IMR-90 (cell line): ENCODE measurements at regions not wholly inside any gene's neighbourhood (a gene's known extent, or its start where the extent isn't known, plus 50 kb on each side); places are given as distances from the start of the nearest gene placed in this dataset.

Experiments used
- ATAC-seq: fragments of 200-7000 bp; cut with Tn5 transposase; 2 replicates; pipeline ENCODE4 v1.9.1; 2020; ENCODE audit warnings: low read depth, mild to moderate bottlenecking, moderate library complexity
- BruUV-seq: library from RNA; stranded (reverse); fragments of 400-500 nt; replicated peaks from 2 replicates; lab custom pipeline; 2021; lab: Mats Ljungman, UMichigan
- CTCF ChIA-PET: fragments of 300-600 bp; formaldehyde crosslinking; extraction: SDS; loops from one replicate; lab custom pipeline; 2021; ENCODE audit warnings: antibody characterized with exemption; lab: Yijun Ruan, JAX
- POLR2A ChIA-PET: fragments of 300-600 bp; sonication (Branson Sonifier 250); formaldehyde crosslinking; loops from one replicate; lab custom pipeline; 2022; ENCODE audit warnings: antibody characterized with exemption; ENCODE audit not compliant: unreplicated experiment; lab: Charles Lee
- DNase-seq: peaks from one replicate; pipeline ENCODE4 v3.0.0; 2013
- H2AFZ ChIP-seq: replicated peaks from 2 replicates; pipeline ENCODE3; 2013; ENCODE audit warnings: low read length, mild to moderate bottlenecking; ENCODE audit not compliant: poor library complexity
- H2AK5ac ChIP-seq: 2 replicates; pipeline ENCODE4 v1.6.1; 2013; ENCODE audit warnings: low read depth, low read length, inconsistent platforms
- H2AK9ac ChIP-seq: replicated peaks from 2 replicates; pipeline ENCODE3; 2013; ENCODE audit warnings: mild to moderate bottlenecking, low read depth, low read length, moderate library complexity; ENCODE audit not compliant: poor library complexity
- H2BK120ac ChIP-seq: 2 replicates; pipeline ENCODE4 v1.6.1; 2013; ENCODE audit warnings: low read depth, low read length, inconsistent platforms
- H2BK15ac ChIP-seq: 3 replicates; pipeline ENCODE4 v1.6.1; 2013; ENCODE audit warnings: low read depth, low read length, inconsistent platforms
- H2BK20ac ChIP-seq: 2 replicates; pipeline ENCODE4 v1.6.1; 2013; ENCODE audit warnings: low read depth, mild to moderate bottlenecking, inconsistent platforms, low read length, moderate library complexity
- H2BK5ac ChIP-seq: 2 replicates; pipeline ENCODE4 v1.6.1; 2013; ENCODE audit warnings: mild to moderate bottlenecking, low read depth, low read length, inconsistent platforms; ENCODE audit not compliant: poor library complexity, severe bottlenecking
- H3K14ac ChIP-seq: replicated peaks from 2 replicates; pipeline ENCODE4 v1.6.1; 2013; ENCODE audit warnings: low read depth, low read length, inconsistent platforms
- H3K18ac ChIP-seq: 2 replicates; pipeline ENCODE4 v1.6.1; 2013; ENCODE audit warnings: low read depth, low read length, control low read depth
- H3K23ac ChIP-seq: 2 replicates; pipeline ENCODE4 v1.6.1; 2013; ENCODE audit warnings: low read depth, low read length, inconsistent platforms
- H3K27ac ChIP-seq: 2 replicates; pipeline ENCODE4 v1.5.1; 2013; ENCODE audit warnings: mild to moderate bottlenecking, control low read depth, low read length; ENCODE audit not compliant: insufficient read depth
- H3K27me3 ChIP-seq: 2 replicates; pipeline ENCODE4 v1.6.1; 2013; ENCODE audit warnings: low read length; ENCODE audit not compliant: control insufficient read depth, insufficient read depth
- H3K36me3 ChIP-seq: 2 replicates; pipeline ENCODE4 v1.6.1; 2013; ENCODE audit warnings: low read length, mixed read lengths; ENCODE audit not compliant: control insufficient read depth, insufficient read depth
- H3K4ac ChIP-seq: 2 replicates; pipeline ENCODE4 v1.6.1; 2013; ENCODE audit warnings: low read depth, low read length, inconsistent platforms
- H3K4me1 ChIP-seq: 2 replicates; pipeline ENCODE4 v1.6.1; 2013; ENCODE audit warnings: low read length, mixed read lengths; ENCODE audit not compliant: control insufficient read depth, insufficient read depth
- H3K4me2 ChIP-seq: 2 replicates; pipeline ENCODE4 v1.6.1; 2013; ENCODE audit warnings: low read depth, mild to moderate bottlenecking, control low read depth, low read length, moderate library complexity
- H3K4me3 ChIP-seq: 2 replicates; pipeline ENCODE4 v1.5.1; 2013; ENCODE audit warnings: low read depth, mild to moderate bottlenecking, control low read depth, low read length, moderate library complexity; ENCODE audit not compliant: insufficient read depth
- H3K56ac ChIP-seq: 2 replicates; pipeline ENCODE4 v1.6.1; 2013; ENCODE audit warnings: low read length, inconsistent platforms; ENCODE audit not compliant: insufficient read depth; ENCODE audit errors: extremely low read depth
- H3K79me1 ChIP-seq, 2 experiments: 2 replicates each; pipeline ENCODE4 v1.6.1; 2013; ENCODE audit warnings: low read length in 2 of 2, inconsistent platforms in 1 of 2, low read depth in 1 of 2
- H3K9ac ChIP-seq: 2 replicates; pipeline ENCODE4 v1.6.1; 2013; ENCODE audit warnings: low read depth, low read length, control low read depth
- H3K9me1 ChIP-seq: 2 replicates; pipeline ENCODE4 v1.6.1; 2013; ENCODE audit warnings: low read length, inconsistent platforms; ENCODE audit not compliant: insufficient read depth
- H3K9me3 ChIP-seq: 2 replicates; pipeline ENCODE4 v1.6.1; 2013; ENCODE audit warnings: low read length; ENCODE audit not compliant: control insufficient read depth, insufficient read depth
- H4K20me1 ChIP-seq: 2 replicates; pipeline ENCODE4 v1.6.1; 2013; ENCODE audit warnings: low read length, inconsistent platforms; ENCODE audit not compliant: insufficient read depth
- H4K5ac ChIP-seq: 2 replicates; pipeline ENCODE4 v1.6.1; 2013; ENCODE audit warnings: mild to moderate bottlenecking, low read depth, low read length, control low read depth
- H4K8ac ChIP-seq, 2 experiments: 2 replicates each; pipeline ENCODE4 v1.6.1; 2013; ENCODE audit warnings: low read depth in 2 of 2, low read length in 2 of 2, control low read depth in 1 of 2, inconsistent platforms in 1 of 2
- H4K91ac ChIP-seq: 2 replicates; pipeline ENCODE4 v1.6.1; 2013; ENCODE audit warnings: low read depth, low read length, inconsistent platforms; ENCODE audit not compliant: insufficient read depth
- BHLHE40 ChIP-seq: fragments of 150-350 bp; IDR thresholded peaks from 2 replicates; pipeline ENCODE4 v1.6.1; 2016; ENCODE audit warnings: mild to moderate bottlenecking, low read depth, low read length
- CEBPB ChIP-seq: IDR thresholded peaks from 2 replicates; pipeline ENCODE4 v1.6.1; 2012; ENCODE audit warnings: low read depth, low read length, improper control_type of control experiment
- CHD1 ChIP-seq: IDR thresholded peaks from 2 replicates; pipeline ENCODE4 v1.6.1; 2012; ENCODE audit warnings: low read depth, low read length, improper control_type of control experiment
- FOS ChIP-seq: fragments of 150-350 bp; IDR thresholded peaks from 2 replicates; pipeline ENCODE4 v1.6.1; 2016; ENCODE audit warnings: low read depth, low read length
- MAFK ChIP-seq: IDR thresholded peaks from 2 replicates; pipeline ENCODE4 v1.6.1; 2012; ENCODE audit warnings: low read depth, low read length, improper control_type of control experiment
- MAZ ChIP-seq: IDR thresholded peaks from 2 replicates; pipeline ENCODE4 v1.6.1; 2012; ENCODE audit warnings: low read depth, mild to moderate bottlenecking, low read length, improper control_type of control experiment, moderate library complexity, borderline replicate concordance
- MXI1 ChIP-seq: IDR thresholded peaks from 2 replicates; pipeline ENCODE4 v1.6.1; 2012; ENCODE audit warnings: low read depth, mild to moderate bottlenecking, low read length, moderate library complexity, borderline replicate concordance
- NFE2L2 ChIP-seq: fragments of 150-350 bp; IDR thresholded peaks from 2 replicates; pipeline ENCODE4 v1.6.1; 2016; ENCODE audit warnings: low read depth, mild to moderate bottlenecking, low read length
- POLR2A ChIP-seq: IDR thresholded peaks from 2 replicates; pipeline ENCODE4 v1.6.1; 2012; ENCODE audit warnings: mild to moderate bottlenecking, low read depth, low read length
- RAD21 ChIP-seq: IDR thresholded peaks from 2 replicates; pipeline ENCODE4 v1.6.1; 2012; ENCODE audit warnings: low read length, improper control_type of control experiment
- RCOR1 ChIP-seq: IDR thresholded peaks from 2 replicates; pipeline ENCODE4 v1.6.1; 2012; ENCODE audit warnings: mild to moderate bottlenecking, low read length, improper control_type of control experiment; ENCODE audit not compliant: insufficient replicate concordance
- RFX5 ChIP-seq: IDR thresholded peaks from 2 replicates; pipeline ENCODE4 v1.8.0; 2012; ENCODE audit warnings: low read depth, mild to moderate bottlenecking, low read length, moderate library complexity
- SMC3 ChIP-seq: fragments of 150-350 bp; IDR thresholded peaks from 2 replicates; pipeline ENCODE4 v1.6.1; 2016; ENCODE audit warnings: low read depth, mild to moderate bottlenecking, antibody characterized with exemption, low read length, moderate library complexity
- WGBS, 2 experiments: methylation state at CpG; one replicate each; pipeline versions ENCODE4 v1.1.5 to v1.1.7; 2013; ENCODE audit warnings: missing lambda C conversion rate in 2 of 2; ENCODE audit not compliant: insufficient read length in 1 of 2; ENCODE audit errors: extremely low coverage in 2 of 2; 5-methylcytosine and 5-hydroxymethylcytosine counted together
- dilution Hi-C: fragments of 300-500 bp; cut with HindIII; formaldehyde crosslinking; loops from one replicate; pipeline ENCODE4 v1.14.3; 2018; ENCODE audit warnings: low sequenced_read_pairs; ENCODE audit not compliant: unreplicated experiment
- in situ Hi-C: fragments of 300-500 bp; cut with MboI; formaldehyde crosslinking; loops from 3 replicates; pipeline ENCODE4 v1.14.3; 2019; ENCODE audit warnings: low sequenced_read_pairs, inconsistent platforms, mixed read lengths
- intact Hi-C: fragments of 100-400 bp; cut with micrococcal nuclease; formaldehyde crosslinking; loops from 2 replicates; pipeline ENCODE4 v1.10.0; 2022
- TF ChIP-seq, protein P1 (sequence below): conservative IDR thresholded peaks from 2 replicates; pipeline ENCODE4 v1.5.1; 2012; ENCODE audit warnings: mild to moderate bottlenecking, low read depth, low read length, improper control_type of control experiment
- TF ChIP-seq, protein P2 (sequence below): fragments of 150-350 bp; IDR thresholded peaks from 2 replicates; pipeline ENCODE4 v1.6.1; 2017; ENCODE audit warnings: mild to moderate bottlenecking, antibody characterized with exemption, low read length, low read depth
- TF ChIP-seq, protein P3 (sequence below): fragments of 150-350 bp; IDR thresholded peaks from 2 replicates; pipeline ENCODE4 v1.6.1; 2016; ENCODE audit warnings: low read depth, mild to moderate bottlenecking, low read length, moderate library complexity, borderline replicate concordance

DNA sequence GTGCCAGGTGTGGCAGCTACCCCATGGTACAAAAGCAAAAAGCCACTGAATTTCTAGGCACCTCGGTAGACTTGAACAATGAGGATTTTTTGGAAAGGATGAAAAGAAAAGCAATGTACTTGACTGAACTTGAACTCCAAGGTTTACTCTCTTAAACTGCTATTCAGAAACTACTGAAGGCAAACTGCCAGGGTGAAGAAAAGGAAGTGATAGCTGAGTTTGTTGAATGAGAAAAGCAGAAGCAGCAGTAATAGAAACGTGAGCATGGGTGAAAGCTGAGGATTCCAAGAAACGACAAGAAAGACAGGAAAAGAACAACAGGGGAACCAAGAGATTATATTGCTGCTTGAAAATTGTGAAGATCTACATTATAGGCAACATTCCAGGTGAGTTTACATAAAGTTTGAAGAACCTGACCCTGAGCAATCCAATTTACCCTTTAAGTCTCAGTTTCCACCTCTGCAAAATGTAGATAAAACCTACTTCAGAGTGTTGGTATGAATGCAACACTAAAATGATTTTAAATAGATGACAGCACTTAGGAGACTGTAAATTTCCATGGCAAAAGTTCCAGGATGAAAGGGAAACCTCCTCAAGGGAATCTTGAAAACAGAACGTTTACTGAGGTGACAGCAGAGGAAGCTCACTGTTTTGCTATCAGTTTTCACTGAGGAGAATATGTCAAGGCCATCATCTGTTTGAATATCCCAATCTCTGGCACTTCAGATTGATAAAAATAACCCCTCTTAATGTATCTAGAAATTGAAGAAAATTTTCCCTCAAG, 245.8 kb downstream of the SPATA31D1 start:
- no peak overlapping the region for H2AFZ ChIP-seq
- no peaks in the 10 kb centered on the region for H3K4me1 ChIP-seq
- intact Hi-C loops: no loop called here
- no peak overlapping the region for H3K9ac ChIP-seq
- no peak overlapping the region for H2BK5ac ChIP-seq
- ChIA-PET CTCF (no interaction called here), POLR2A (no interaction called here)
- dilution Hi-C loops: no loop called here
- TF ChIP-seq BHLHE40: no peak
- TF ChIP-seq MAZ: no peak
- TF ChIP-seq CHD1: no peak
- TF ChIP-seq RAD21: no peak
- TF ChIP-seq, protein P1, sequence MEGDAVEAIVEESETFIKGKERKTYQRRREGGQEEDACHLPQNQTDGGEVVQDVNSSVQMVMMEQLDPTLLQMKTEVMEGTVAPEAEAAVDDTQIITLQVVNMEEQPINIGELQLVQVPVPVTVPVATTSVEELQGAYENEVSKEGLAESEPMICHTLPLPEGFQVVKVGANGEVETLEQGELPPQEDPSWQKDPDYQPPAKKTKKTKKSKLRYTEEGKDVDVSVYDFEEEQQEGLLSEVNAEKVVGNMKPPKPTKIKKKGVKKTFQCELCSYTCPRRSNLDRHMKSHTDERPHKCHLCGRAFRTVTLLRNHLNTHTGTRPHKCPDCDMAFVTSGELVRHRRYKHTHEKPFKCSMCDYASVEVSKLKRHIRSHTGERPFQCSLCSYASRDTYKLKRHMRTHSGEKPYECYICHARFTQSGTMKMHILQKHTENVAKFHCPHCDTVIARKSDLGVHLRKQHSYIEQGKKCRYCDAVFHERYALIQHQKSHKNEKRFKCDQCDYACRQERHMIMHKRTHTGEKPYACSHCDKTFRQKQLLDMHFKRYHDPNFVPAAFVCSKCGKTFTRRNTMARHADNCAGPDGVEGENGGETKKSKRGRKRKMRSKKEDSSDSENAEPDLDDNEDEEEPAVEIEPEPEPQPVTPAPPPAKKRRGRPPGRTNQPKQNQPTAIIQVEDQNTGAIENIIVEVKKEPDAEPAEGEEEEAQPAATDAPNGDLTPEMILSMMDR: no peak
- no peak for TF ChIP-seq RCOR1
- no peak for TF ChIP-seq NFE2L2
- TF ChIP-seq, protein P2, sequence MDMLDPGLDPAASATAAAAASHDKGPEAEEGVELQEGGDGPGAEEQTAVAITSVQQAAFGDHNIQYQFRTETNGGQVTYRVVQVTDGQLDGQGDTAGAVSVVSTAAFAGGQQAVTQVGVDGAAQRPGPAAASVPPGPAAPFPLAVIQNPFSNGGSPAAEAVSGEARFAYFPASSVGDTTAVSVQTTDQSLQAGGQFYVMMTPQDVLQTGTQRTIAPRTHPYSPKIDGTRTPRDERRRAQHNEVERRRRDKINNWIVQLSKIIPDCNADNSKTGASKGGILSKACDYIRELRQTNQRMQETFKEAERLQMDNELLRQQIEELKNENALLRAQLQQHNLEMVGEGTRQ: no peak
- TF ChIP-seq, protein P3, sequence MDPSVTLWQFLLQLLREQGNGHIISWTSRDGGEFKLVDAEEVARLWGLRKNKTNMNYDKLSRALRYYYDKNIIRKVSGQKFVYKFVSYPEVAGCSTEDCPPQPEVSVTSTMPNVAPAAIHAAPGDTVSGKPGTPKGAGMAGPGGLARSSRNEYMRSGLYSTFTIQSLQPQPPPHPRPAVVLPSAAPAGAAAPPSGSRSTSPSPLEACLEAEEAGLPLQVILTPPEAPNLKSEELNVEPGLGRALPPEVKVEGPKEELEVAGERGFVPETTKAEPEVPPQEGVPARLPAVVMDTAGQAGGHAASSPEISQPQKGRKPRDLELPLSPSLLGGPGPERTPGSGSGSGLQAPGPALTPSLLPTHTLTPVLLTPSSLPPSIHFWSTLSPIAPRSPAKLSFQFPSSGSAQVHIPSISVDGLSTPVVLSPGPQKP: no peak
- TF ChIP-seq RFX5: no peak
- no peak for TF ChIP-seq FOS
- no peak for TF ChIP-seq CEBPB
- no peak for TF ChIP-seq SMC3
- no peak for TF ChIP-seq MXI1
- TF ChIP-seq POLR2A: no peak
- no peak for TF ChIP-seq MAFK
- no peaks in the 10 kb centered on the region for H3K9me1 ChIP-seq
- H3K18ac ChIP-seq: no peak overlapping the region
- H4K8ac ChIP-seq: no peak overlapping the region
- no peak overlapping the region for H3K14ac ChIP-seq
- no peak overlapping the region for H4K91ac ChIP-seq
- H3K9me3 ChIP-seq: peaks cover 14% of the 10 kb centered on the region
- no peak overlapping the region for H2BK20ac ChIP-seq
- no peak overlapping the region for H4K5ac ChIP-seq
- no peak overlapping the region for H3K56ac ChIP-seq
- no peak overlapping the region for H3K4me3 ChIP-seq
- ATAC-seq: no peak
- H2AK9ac ChIP-seq: no peak overlapping the region
- H3K27ac ChIP-seq: no peak overlapping the region
- no peak overlapping the region for H3K23ac ChIP-seq
- no peaks in the 10 kb centered on the region for H3K79me1 ChIP-seq
- no peaks in the 10 kb centered on the region for H4K20me1 ChIP-seq
- H3K36me3 ChIP-seq: no peaks in the 10 kb centered on the region
- H2AK5ac ChIP-seq: no peak overlapping the region
- no peak overlapping the region for H2BK120ac ChIP-seq
- no peaks in the 10 kb centered on the region for H3K27me3 ChIP-seq
- in situ Hi-C loops: no loop called here
- 100% methylated on average over 1 of the region's 4 CpGs; no CpG with 5 or more reads in 1 of the 2 experiments for WGBS, 2 experiments
- no peak overlapping the region for H2BK15ac ChIP-seq
- H3K4ac ChIP-seq: no peak overlapping the region
- no peak for DNase-seq
- no peak overlapping the region for H3K4me2 ChIP-seq
- no TSS peak for BruUV-seq
